AG10803 (cell line): ENCODE measurements at regions not wholly inside any gene's neighbourhood (a gene's known extent, or its start where the extent isn't known, plus 50 kb on each side); places are given as distances from the start of the nearest gene placed in this dataset.
A peak's percentile ranks its signal among the peaks of the same experiment; 100 is the strongest.

Source experiments
- DNase-seq: peaks from one replicate; pipeline ENCODE4 v3.0.0; 2010; ENCODE audit warnings: low read depth
- H3K4me3 ChIP-seq: 2 replicates; pipeline ENCODE4 v1.5.1; 2011; ENCODE audit warnings: mild to moderate bottlenecking, low read length, control low read depth
- CTCF ChIP-seq: conservative IDR thresholded peaks from 2 replicates; pipeline ENCODE4 v1.5.1; 2011; ENCODE audit warnings: mild to moderate bottlenecking, low read length, control low read depth, inconsistent platforms

DNA sequence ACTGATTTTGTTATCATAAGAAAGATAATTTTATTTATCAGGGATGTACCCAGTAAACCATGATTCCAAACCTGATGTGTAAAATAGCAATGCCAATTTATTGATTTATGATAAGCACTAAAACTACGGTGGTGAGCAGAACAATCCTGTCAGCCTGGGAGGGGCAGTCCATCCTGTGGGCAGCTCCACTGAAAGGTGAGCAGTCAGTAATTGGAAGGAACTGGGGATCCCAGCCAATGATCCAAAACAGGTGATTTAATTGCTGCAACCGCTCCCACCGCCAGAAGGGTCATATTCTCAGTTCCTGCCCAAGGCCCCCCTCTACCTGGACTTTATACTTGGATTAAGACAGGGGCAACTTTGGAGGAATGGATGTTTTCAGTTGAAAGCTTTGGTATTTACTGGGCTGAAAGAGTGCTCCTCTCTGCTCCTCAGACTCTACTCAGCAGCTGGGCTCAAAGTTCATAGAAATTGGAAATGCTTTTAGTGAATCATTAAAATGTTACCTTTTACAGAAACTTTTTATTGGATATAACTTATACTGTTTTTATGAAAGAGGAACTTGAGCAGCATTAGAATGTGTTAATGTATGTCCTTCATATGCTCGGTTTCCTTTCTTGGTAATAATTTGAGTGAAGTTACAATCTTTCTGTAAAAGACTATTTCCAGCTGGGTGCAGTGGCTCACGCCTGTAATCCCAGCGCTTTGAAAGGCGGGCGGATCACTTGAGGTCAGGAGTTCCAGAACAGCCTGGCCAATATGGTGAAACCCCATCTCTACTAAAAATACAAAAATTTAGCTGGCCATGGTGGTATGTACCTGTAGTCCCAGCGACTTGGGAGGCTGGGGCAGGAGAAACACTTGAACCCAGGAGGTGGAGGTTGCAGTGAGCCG lies 198.6 kb upstream of the IL12A start:
- TF ChIP-seq CTCF = no peak

GRCh38 chr3:159791336-159791735 lies 197.3 kb upstream of the IL12A start:
- no peak for TF ChIP-seq CTCF
- no peak overlapping the region for H3K4me3 ChIP-seq
- no peak for DNase-seq

More for the DNA sequence above, 198.6 kb upstream of the IL12A start:
- DNase-seq = no peak
- H3K4me3 ChIP-seq = no peak overlapping the region

- no peak for TF ChIP-seq CTCF
- DNase-seq = no peak
Observed at GRCh38 chr3:159792070-159792469, 196.6 kb upstream of the IL12A start.

DNA sequence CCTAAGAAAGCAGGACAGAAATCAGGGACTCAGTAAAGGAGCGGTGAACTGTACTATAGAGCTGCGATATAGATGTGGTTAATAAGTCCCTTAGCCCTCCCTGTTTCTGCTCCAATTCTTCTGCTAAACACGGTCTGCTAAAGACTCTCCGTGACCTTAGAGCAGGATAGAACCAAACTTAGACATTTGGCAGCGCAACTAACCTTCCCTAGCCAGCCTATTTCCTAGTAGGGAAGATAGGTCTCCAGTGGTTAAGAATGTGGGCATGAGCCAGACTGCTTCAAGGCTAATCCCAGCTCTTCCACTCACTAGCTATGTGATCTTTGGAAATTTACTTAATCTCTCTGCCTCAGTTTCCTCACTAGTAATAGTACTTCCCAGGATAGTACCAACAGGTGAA lies 193.6 kb upstream of the IL12A start:
- no peak for DNase-seq
- no peak for TF ChIP-seq CTCF
- no peak overlapping the region for H3K4me3 ChIP-seq

More at GRCh38 chr3:159792070-159792469, 196.6 kb upstream of the IL12A start:
- H3K4me3 ChIP-seq = no peak overlapping the region

DNA sequence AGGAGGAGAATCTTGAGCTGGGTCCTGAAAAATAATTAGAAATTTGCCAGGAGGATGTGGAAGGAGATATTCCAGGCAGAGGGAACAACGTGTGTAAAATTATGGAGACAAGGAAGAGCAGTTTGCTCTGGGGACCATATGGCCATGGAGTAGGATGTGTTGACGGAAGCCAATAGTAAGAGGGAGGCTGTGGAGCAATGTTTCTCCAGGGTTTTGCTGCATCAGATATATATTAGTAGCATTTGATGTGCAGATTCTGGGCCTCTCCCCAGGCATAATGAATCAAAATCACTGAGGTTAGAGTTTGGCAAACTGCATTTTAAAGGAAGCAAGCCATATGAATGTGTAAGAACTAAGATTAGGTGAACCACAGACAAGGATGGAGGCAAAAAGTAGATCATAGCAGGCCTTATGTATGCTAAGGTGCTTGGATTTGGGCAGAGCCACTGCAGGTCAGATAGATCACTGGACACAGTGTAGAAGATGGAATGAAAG lies 192.9 kb upstream of the IL12A start:
- no peak for TF ChIP-seq CTCF
- peak; percentile 45 for DNase-seq
- no peak overlapping the region for H3K4me3 ChIP-seq

DNA sequence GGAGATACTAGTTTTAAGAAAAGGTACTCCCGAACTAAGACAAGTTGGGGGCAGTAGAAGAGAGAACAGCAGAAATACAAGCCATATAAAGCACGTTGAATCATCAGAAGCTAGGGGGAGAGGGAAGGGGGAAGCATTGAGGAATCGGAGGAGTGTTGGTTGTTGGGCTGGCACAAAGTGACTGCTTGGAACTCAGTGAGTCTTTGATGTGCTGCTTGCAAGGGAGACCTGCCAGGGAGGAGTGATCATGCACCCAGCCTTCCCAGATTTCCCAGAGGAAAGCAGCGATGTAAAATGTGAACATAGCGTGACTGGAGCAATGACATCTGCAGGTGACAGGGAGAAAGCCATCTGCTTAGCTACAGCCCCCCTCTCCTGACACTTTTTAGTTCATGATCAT lies 192.4 kb upstream of the IL12A start:
- DNase-seq = no peak
- no peak for TF ChIP-seq CTCF

DNA sequence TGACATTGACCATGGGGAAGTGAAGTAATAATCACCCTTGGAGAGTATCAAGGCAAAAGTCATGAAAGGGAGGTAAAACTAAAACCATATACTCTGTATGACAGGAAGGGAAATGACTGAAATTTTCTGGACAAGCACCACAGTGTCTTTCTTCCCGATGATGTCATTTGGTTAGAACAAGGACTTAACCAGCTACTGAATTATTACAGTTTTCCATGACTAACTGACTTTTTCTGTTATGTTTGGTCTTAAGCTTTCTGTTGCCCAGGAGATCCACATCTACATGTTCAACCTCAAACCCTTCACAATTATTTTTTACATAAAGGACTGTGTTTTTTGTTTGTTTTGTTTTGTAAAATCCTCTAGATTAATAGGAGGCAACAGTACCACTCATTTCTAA lies 191.9 kb upstream of the IL12A start:
- peak; percentile 85 for DNase-seq
- TF ChIP-seq CTCF = no peak
- H3K4me3 ChIP-seq = no peak overlapping the region

More for the DNA sequence above, 192.4 kb upstream of the IL12A start:
- H3K4me3 ChIP-seq = no peak overlapping the region
